ENCODE measurements at regions not wholly inside any gene's neighbourhood (a gene's known extent, or its start where the extent isn't known, plus 50 kb on each side); places are given as distances from the start of the nearest gene placed in this dataset.

DNA sequence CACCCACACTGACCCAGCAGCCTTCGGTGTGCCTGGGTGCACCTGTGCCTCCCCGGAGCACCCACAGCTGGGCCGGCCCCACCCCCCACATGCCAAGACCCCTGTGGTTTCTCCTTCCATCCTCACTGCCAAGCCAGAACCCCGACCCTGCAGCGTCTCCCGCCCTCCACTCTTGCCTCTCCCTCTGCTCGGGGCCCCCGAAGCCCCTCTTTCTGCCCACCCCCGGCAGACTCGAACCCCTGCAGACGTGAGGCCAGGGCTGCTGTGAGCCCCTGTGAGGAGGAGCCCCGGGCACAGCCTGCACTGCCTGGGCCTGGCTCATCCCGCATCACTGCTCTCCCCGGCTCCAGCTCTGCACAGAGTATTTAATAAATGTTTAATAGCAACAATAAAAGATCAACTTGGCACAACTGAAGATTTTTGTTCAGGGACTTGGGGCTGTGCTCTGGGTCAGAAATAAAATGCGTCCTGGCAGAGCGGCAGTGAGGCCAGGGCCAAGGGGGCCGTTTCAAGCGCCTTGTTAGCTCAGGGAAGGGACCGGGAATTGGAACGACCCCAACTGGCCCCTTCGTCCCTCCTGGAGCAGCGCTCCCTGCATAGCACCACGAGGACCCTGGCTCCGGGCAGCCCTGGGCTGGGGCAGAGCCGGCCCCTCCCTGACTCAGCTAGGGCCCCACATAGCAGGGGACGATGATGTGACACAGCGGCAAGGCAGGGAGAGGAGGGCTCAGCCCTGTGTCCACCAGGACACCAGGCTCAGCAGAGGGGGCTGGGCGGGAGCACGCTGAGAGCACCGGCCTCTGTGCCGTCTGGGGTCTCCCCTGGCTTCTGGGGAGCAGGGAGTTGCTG, 520.8 kb downstream of the BRD1 start:
- no peak for DNase-seq
- H3F3A ChIP-seq (ENCODE audit: insufficient read depth): no peaks in the 10 kb centered on the region
- H2AFZ ChIP-seq: no peak overlapping the region
- no peak overlapping the region for H3K9ac ChIP-seq
- H4K20me1 ChIP-seq (ENCODE audit: insufficient read depth): no peaks in the 10 kb centered on the region
- H3K27ac ChIP-seq: no peak overlapping the region
- H3K4me2 ChIP-seq (ENCODE audit: unreplicated experiment): no peak overlapping the region
- H3K4me3 ChIP-seq: no peak overlapping the region
- no peaks in the 10 kb centered on the region for H3K9me3 ChIP-seq (ENCODE audit: low read depth)
- H3K27me3 ChIP-seq (replicated peaks; ENCODE audit: insufficient read depth): no peaks in the 10 kb centered on the region
- H3K79me2 ChIP-seq (ENCODE audit: insufficient read depth): no peaks in the 10 kb centered on the region
- H3K36me3 ChIP-seq (ENCODE audit: low read depth): no peaks in the 10 kb centered on the region
- H3K9me2 ChIP-seq (ENCODE audit: insufficient read depth): no peaks in the 10 kb centered on the region
- H3K4me1 ChIP-seq (ENCODE audit: insufficient read depth): no peaks in the 10 kb centered on the region
- in situ Hi-C loops (cut with MboI): no loop called here
- WGBS, 2 experiments (ENCODE audit: low coverage in 1 of 2, low lambda C conversion rate in 2 of 2, missing lambda C conversion rate in 2 of 2): 51 to 58% methylated on average over 27 to 31 of the region's 31 CpGs
- no peak for TF ChIP-seq EZH2 (IDR thresholded peaks at IDR 0.05; ENCODE audit: insufficient read depth, poor library complexity, severe bottlenecking)
- no peak for TF ChIP-seq EZH2phosphoT487 (IDR thresholded peaks at IDR 0.05; ENCODE audit: insufficient read depth, low read depth)

DNA sequence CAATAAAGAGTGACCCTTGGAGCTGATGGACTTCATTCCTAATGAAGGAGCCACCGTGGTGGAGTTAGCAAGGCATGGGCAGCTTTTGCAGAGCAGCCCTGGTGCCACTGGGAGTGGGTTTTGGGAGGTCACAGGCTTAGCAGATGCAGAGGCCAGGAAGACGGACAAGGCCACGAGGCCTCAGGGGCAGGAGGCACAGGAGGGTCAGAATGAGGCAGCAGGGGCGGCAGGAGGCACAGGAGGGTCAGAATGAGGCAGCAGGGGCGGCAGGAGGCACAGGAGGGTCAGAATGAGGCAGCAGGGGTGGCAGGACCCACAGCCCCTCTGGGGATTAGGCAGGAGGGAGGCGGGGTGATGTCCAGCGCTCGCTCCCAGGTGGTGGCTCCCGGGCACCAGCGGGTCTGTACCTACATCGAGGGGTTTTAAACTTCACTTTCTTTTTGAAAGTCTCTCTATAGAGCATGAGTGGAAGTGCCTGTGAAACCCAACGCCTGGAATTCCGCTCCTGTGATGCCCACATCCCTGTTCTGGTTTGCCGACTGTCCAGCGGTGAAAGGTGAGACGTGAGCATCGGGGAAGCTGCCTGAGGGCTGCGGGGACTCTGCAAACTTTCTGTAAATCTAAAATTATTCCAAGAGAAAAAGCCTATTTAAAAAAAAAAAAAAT, 521.6 kb downstream of the BRD1 start:
- Histone ChIP-seq H3K9me2 (ENCODE audit: insufficient read depth) (no peaks in the 10 kb centered on the region), H3K36me3 (ENCODE audit: low read depth) (no peaks in the 10 kb centered on the region), H3F3A (ENCODE audit: insufficient read depth) (no peaks in the 10 kb centered on the region), H3K79me2 (ENCODE audit: insufficient read depth) (no peaks in the 10 kb centered on the region), H3K27ac (no peak overlapping the region), H4K20me1 (ENCODE audit: insufficient read depth) (no peaks in the 10 kb centered on the region), H3K4me3 (no peak overlapping the region), H3K4me2 (ENCODE audit: unreplicated experiment) (no peak overlapping the region), H3K9me3 (ENCODE audit: low read depth) (no peaks in the 10 kb centered on the region), H3K9ac (no peak overlapping the region), H2AFZ (no peak overlapping the region), H3K27me3 (replicated peaks; ENCODE audit: insufficient read depth) (no peaks in the 10 kb centered on the region), H3K4me1 (ENCODE audit: insufficient read depth) (no peaks in the 10 kb centered on the region)
- 60 to 67% methylated on average over 16 to 18 of the region's 18 CpGs for WGBS, 2 experiments (ENCODE audit: low coverage in 1 of 2, low lambda C conversion rate in 2 of 2, missing lambda C conversion rate in 2 of 2)
- no peak for DNase-seq
- TF ChIP-seq EZH2 (IDR thresholded peaks at IDR 0.05; ENCODE audit: insufficient read depth, poor library complexity, severe bottlenecking) (no peak), EZH2phosphoT487 (IDR thresholded peaks at IDR 0.05; ENCODE audit: insufficient read depth, low read depth) (no peak)
- in situ Hi-C loops (cut with MboI): no loop called here

DNA sequence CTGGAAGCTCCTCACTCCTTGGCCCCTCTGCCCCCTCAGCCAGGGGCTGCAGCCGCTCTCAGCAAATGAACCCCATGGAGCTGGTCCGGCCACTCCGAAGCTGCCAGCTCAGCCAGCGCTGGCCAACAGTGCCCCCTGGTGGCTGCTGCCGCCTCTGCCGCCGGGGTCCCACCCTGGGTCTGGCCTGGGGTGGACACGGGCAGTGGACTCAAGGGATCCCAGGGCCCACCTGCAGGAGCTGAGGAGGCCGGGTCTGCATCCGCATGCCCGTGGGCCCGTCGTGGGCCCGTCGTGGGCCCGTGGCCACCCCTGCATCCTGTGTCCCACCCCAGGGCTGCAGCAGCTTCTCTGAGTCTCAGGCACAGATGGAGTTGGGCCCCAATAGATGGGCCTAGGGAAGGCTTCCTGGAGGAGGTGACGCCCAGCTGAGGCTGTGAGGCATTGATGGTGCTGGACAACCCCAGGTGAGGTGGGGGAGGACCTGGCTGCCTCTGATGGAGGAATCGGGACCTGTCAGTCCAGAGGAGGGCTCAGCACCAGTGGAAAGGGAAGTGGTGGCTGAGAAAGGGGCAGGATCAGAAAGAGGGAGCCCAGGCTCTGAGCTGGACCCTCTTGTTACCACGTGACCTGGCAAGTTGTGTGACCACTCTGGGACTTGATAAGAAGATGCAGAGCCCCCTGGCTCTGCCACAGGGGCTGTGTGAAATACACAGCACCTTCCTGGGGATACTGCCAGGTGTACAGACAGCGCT, 522.3 kb downstream of the BRD1 start:
- Histone ChIP-seq H3K9ac (no peak overlapping the region), H3F3A (ENCODE audit: insufficient read depth) (no peaks in the 10 kb centered on the region), H3K4me1 (ENCODE audit: insufficient read depth) (no peaks in the 10 kb centered on the region), H3K27ac (no peak overlapping the region), H3K27me3 (replicated peaks; ENCODE audit: insufficient read depth) (no peaks in the 10 kb centered on the region), H3K4me3 (no peak overlapping the region), H3K79me2 (ENCODE audit: insufficient read depth) (no peaks in the 10 kb centered on the region), H3K9me2 (ENCODE audit: insufficient read depth) (no peaks in the 10 kb centered on the region), H2AFZ (no peak overlapping the region), H3K36me3 (ENCODE audit: low read depth) (no peaks in the 10 kb centered on the region), H3K9me3 (ENCODE audit: low read depth) (no peaks in the 10 kb centered on the region), H3K4me2 (ENCODE audit: unreplicated experiment) (no peak overlapping the region), H4K20me1 (ENCODE audit: insufficient read depth) (no peaks in the 10 kb centered on the region)
- WGBS, 2 experiments (ENCODE audit: low coverage in 1 of 2, low lambda C conversion rate in 2 of 2, missing lambda C conversion rate in 2 of 2): 11 to 13% methylated on average over 18 to 20 of the region's 20 CpGs
- TF ChIP-seq EZH2phosphoT487 (IDR thresholded peaks at IDR 0.05; ENCODE audit: insufficient read depth, low read depth) (no peak), EZH2 (IDR thresholded peaks at IDR 0.05; ENCODE audit: insufficient read depth, poor library complexity, severe bottlenecking) (no peak)
- in situ Hi-C loops (cut with MboI): no loop called here
- DNase-seq: peak; percentile 16

DNA sequence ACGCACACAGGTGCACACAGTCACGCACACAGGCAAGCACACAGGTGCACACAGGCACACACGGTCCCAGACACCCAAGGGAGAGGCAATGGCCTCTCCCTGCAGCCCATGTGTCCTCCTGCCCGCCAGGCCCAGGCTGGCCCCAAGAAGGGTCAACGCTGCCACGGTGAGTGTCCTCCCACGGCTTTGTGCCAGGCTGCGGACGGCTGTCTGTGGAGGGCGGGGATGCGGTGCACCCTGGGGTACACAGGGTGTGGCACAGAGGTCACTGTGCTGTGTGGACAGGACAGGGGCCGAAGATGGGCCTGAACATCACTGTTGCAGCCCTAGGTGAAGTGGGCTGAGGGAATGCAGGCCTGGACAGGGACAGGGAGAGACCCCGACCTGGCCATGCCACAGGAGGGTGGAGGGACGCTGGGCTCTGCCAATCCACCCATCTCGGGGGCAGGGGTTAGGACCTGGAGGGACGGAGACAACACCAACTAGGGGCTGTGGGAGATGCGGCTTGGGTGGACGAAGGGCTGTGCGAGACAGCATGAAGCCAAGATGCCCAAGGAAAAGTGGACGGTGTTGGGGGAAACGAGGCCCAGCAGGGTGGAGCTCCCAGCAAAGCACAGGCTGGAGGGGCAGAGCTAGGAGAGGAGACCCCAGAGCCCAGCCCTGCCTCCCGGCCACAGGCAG, 523.8 kb downstream of the BRD1 start:
- Histone ChIP-seq H3K27me3 (replicated peaks; ENCODE audit: insufficient read depth) (no peaks in the 10 kb centered on the region), H3K4me3 (no peak overlapping the region), H3K4me1 (ENCODE audit: insufficient read depth) (no peaks in the 10 kb centered on the region), H3K9me3 (ENCODE audit: low read depth) (no peaks in the 10 kb centered on the region), H4K20me1 (ENCODE audit: insufficient read depth) (no peaks in the 10 kb centered on the region), H3F3A (ENCODE audit: insufficient read depth) (no peaks in the 10 kb centered on the region), H3K9ac (no peak overlapping the region), H3K27ac (no peak overlapping the region), H3K36me3 (ENCODE audit: low read depth) (no peaks in the 10 kb centered on the region), H3K79me2 (ENCODE audit: insufficient read depth) (no peaks in the 10 kb centered on the region), H2AFZ (no peak overlapping the region), H3K4me2 (ENCODE audit: unreplicated experiment) (no peak overlapping the region), H3K9me2 (ENCODE audit: insufficient read depth) (no peaks in the 10 kb centered on the region)
- DNase-seq: no peak
- TF ChIP-seq EZH2 (IDR thresholded peaks at IDR 0.05; ENCODE audit: insufficient read depth, poor library complexity, severe bottlenecking): no peak
- no peak for TF ChIP-seq EZH2phosphoT487 (IDR thresholded peaks at IDR 0.05; ENCODE audit: insufficient read depth, low read depth)
- in situ Hi-C loops (cut with MboI): no loop called here
- 51 to 60% methylated on average over 20 to 22 of the region's 22 CpGs for WGBS, 2 experiments (ENCODE audit: low coverage in 1 of 2, low lambda C conversion rate in 2 of 2, missing lambda C conversion rate in 2 of 2)
